ENCODE measurements at regions not wholly inside any gene's neighbourhood (a gene's known extent, or its start where the extent isn't known, plus 50 kb on each side); places are given as distances from the start of the nearest gene placed in this dataset.

DNA sequence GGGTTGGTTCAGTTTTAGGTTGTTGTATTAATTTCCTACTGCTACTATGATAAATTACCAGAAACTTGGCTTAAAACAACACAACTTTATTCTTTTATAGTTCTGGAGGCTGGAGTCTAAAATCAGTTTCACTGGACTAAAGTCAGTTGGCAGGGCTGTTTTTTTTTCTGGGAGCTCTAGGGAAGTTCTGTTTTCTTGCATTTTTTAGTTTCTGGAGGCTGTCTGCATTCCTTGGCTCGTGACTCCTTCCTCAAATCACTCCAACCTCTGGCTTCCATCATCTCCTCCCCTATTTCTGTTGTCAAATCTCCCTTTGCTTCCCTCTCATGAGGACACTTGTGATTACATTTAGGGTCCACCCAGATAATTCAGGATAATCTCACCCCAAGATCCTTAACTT is 51.3 kb upstream of the SUB1 start:
- TF ChIP-seq, protein P1, sequence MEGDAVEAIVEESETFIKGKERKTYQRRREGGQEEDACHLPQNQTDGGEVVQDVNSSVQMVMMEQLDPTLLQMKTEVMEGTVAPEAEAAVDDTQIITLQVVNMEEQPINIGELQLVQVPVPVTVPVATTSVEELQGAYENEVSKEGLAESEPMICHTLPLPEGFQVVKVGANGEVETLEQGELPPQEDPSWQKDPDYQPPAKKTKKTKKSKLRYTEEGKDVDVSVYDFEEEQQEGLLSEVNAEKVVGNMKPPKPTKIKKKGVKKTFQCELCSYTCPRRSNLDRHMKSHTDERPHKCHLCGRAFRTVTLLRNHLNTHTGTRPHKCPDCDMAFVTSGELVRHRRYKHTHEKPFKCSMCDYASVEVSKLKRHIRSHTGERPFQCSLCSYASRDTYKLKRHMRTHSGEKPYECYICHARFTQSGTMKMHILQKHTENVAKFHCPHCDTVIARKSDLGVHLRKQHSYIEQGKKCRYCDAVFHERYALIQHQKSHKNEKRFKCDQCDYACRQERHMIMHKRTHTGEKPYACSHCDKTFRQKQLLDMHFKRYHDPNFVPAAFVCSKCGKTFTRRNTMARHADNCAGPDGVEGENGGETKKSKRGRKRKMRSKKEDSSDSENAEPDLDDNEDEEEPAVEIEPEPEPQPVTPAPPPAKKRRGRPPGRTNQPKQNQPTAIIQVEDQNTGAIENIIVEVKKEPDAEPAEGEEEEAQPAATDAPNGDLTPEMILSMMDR (IDR thresholded peaks at IDR 0.05) = no peak
- TF ChIP-seq POLR2A (IDR thresholded peaks at IDR 0.05) = no peak

Measured in Peyer's patch (tissue), 4 donors.